ENCODE measurements at regions not wholly inside any gene's neighbourhood (a gene's known extent, or its start where the extent isn't known, plus 50 kb on each side); places are given as distances from the start of the nearest gene placed in this dataset.

DNA sequence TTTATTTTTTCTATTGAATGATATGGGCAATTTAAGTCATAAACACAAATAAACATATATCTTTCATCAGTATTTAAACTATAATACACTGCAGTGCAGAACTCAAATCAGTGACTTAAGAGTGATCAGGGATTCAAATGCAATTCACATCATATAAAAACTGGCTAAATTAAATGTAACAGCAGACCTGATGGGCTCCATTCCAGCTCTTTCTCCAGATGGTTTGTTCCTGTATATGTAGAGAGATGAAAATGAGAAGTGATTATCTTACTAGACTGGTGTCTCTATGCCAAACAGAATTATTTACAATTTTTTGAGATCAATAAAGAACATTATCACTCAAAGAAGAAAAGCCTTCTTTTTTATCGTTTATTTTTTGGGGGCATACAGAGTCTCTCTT is 568.8 kb upstream of the ADARB2 start:
- no peaks in the 10 kb centered on the region for H3K36me3 Mint-ChIP-seq (ENCODE audit: insufficient read depth)
- H3K27me3 Mint-ChIP-seq (ENCODE audit: low read depth) = peaks cover 7% of the 10 kb centered on the region
- DNase-seq (no peak), ATAC-seq (no peak)
- peaks cover 3% of the 10 kb centered on the region for H3K9me3 Mint-ChIP-seq
- no peak overlapping the region for H3K4me3 Mint-ChIP-seq
- H3K4me1 Mint-ChIP-seq (ENCODE audit: low read depth) = no peaks in the 10 kb centered on the region

- Mint-ChIP-seq H3K27me3 (ENCODE audit: low read depth) (peaks cover 5% of the 10 kb centered on the region), H3K36me3 (ENCODE audit: insufficient read depth) (no peaks in the 10 kb centered on the region), H3K4me1 (ENCODE audit: low read depth) (no peaks in the 10 kb centered on the region), H3K9me3 (peaks cover 3% of the 10 kb centered on the region), H3K4me3 (no peak overlapping the region)
- DNase-seq (no peak), ATAC-seq (no peak)
These were observed 565.8 kb upstream of the ADARB2 start for GRCh38 chr10:2303169-2303568.

- H3K9me3 Mint-ChIP-seq = peaks cover 3% of the 10 kb centered on the region
- no peaks in the 10 kb centered on the region for H3K4me1 Mint-ChIP-seq (ENCODE audit: low read depth)
- no peaks in the 10 kb centered on the region for H3K36me3 Mint-ChIP-seq (ENCODE audit: insufficient read depth)
- H3K4me3 Mint-ChIP-seq = no peak overlapping the region
- H3K27me3 Mint-ChIP-seq (ENCODE audit: low read depth) = peaks cover 5% of the 10 kb centered on the region
- ATAC-seq = no peak
- DNase-seq = no peak
These were observed 563.9 kb upstream of the ADARB2 start for GRCh38 chr10:2301227-2301626.

- H3K4me3 Mint-ChIP-seq = no peak overlapping the region
- H3K27me3 Mint-ChIP-seq (ENCODE audit: low read depth) = no peaks in the 10 kb centered on the region
- H3K36me3 Mint-ChIP-seq (ENCODE audit: insufficient read depth) = no peaks in the 10 kb centered on the region
- ATAC-seq (no peak), DNase-seq (no peak)
- peaks cover 3% of the 10 kb centered on the region for H3K9me3 Mint-ChIP-seq
- no peaks in the 10 kb centered on the region for H3K4me1 Mint-ChIP-seq (ENCODE audit: low read depth)
These were observed 562.9 kb upstream of the ADARB2 start for GRCh38 chr10:2300231-2300630.

DNA sequence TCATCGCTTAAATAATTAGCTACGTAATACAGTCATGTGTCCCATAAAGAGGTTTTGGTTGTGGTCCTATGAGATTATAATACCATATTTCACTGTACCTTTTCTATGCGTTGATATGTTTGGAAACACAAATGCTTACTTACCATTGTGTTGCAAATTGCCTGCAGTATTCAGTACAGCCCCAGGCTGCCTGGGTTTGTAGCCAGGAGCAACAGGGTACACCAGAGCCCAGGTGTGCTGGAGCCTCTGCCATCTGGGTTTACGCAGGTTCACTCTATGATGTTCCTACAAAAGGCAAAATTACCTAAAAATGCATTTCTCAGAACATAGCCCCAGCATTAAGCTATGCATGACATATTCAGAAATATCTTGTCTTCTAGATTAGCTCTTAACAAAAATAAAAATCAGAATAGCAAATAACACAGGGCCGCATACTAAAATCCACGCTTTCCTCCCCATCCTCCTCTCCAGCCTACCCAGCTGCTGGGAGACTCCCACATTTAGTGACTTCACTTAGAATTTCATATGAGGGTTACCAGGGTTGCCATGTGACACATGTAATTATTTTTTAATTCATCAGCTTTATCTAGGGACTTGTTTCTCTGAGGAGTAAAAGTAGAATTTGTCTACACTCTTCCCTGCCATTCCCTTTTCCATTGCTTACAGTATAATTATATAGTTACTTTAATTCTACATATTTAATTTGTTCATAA is 559.0 kb upstream of the ADARB2 start:
- no peaks in the 10 kb centered on the region for H3K27me3 Mint-ChIP-seq (ENCODE audit: low read depth)
- no peaks in the 10 kb centered on the region for H3K4me1 Mint-ChIP-seq (ENCODE audit: low read depth)
- no peak for DNase-seq
- ATAC-seq = no peak
- H3K9me3 Mint-ChIP-seq = no peaks in the 10 kb centered on the region
- no peak overlapping the region for H3K4me3 Mint-ChIP-seq
- no peaks in the 10 kb centered on the region for H3K36me3 Mint-ChIP-seq (ENCODE audit: insufficient read depth)

DNA sequence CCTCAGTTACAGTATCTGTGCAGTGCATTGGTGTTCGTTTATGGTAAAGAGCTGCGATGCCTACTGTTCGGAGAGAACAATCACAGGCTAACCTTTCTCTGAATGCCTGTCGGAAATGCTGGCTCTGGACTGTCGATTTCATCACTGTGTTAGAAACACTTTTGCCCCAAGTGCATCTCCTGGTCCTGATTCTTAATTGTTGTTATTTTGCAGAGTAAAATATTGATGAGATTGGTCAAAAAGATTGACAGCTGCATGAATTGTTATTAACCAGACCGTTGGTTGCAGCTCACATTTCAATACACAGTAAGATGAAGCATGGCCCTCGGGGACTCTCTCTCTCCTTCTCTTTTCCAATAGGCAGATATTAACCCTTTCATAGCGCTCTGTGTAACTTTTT is 557.4 kb upstream of the ADARB2 start:
- no peaks in the 10 kb centered on the region for H3K9me3 Mint-ChIP-seq
- no peak for DNase-seq
- peaks cover 4% of the 10 kb centered on the region for H3K27me3 Mint-ChIP-seq (ENCODE audit: low read depth)
- H3K4me1 Mint-ChIP-seq (ENCODE audit: low read depth) = no peaks in the 10 kb centered on the region
- H3K36me3 Mint-ChIP-seq (ENCODE audit: insufficient read depth) = no peaks in the 10 kb centered on the region
- no peak for ATAC-seq
- no peak overlapping the region for H3K4me3 Mint-ChIP-seq

- H3K9me3 Mint-ChIP-seq = no peaks in the 10 kb centered on the region
- DNase-seq (no peak), ATAC-seq (no peak)
- H3K36me3 Mint-ChIP-seq (ENCODE audit: insufficient read depth) = no peaks in the 10 kb centered on the region
- peaks cover 10% of the 10 kb centered on the region for H3K27me3 Mint-ChIP-seq (ENCODE audit: low read depth)
- H3K4me1 Mint-ChIP-seq (ENCODE audit: low read depth) = no peaks in the 10 kb centered on the region
- H3K4me3 Mint-ChIP-seq = no peak overlapping the region
These were observed 546.7 kb upstream of the ADARB2 start for GRCh38 chr10:2284071-2284470.

GRCh38 chr10:2282202-2282601 is 544.9 kb upstream of the ADARB2 start:
- DNase-seq (no peak), ATAC-seq (no peak)

GRCh38 chr10:2280713-2281300 is 543.5 kb upstream of the ADARB2 start:
- Mint-ChIP-seq H3K4me3 (no peak overlapping the region), H3K36me3 (ENCODE audit: insufficient read depth) (no peaks in the 10 kb centered on the region), H3K4me1 (ENCODE audit: low read depth) (no peaks in the 10 kb centered on the region), H3K9me3 (no peaks in the 10 kb centered on the region), H3K27me3 (ENCODE audit: low read depth) (no peaks in the 10 kb centered on the region)
- ATAC-seq (no peak), DNase-seq (no peak)

More at GRCh38 chr10:2282202-2282601, 544.9 kb upstream of the ADARB2 start:
- no peaks in the 10 kb centered on the region for H3K36me3 Mint-ChIP-seq (ENCODE audit: insufficient read depth)
- no peaks in the 10 kb centered on the region for H3K4me1 Mint-ChIP-seq (ENCODE audit: low read depth)
- H3K9me3 Mint-ChIP-seq = no peaks in the 10 kb centered on the region
- no peak overlapping the region for H3K4me3 Mint-ChIP-seq
- H3K27me3 Mint-ChIP-seq (ENCODE audit: low read depth) = peaks cover 2% of the 10 kb centered on the region

- H3K4me3 Mint-ChIP-seq = no peak overlapping the region
- H3K9me3 Mint-ChIP-seq = peaks cover 3% of the 10 kb centered on the region
- no peak for ATAC-seq
- H3K4me1 Mint-ChIP-seq (ENCODE audit: low read depth) = no peaks in the 10 kb centered on the region
- DNase-seq = no peak
- no peaks in the 10 kb centered on the region for H3K27me3 Mint-ChIP-seq (ENCODE audit: low read depth)
- no peaks in the 10 kb centered on the region for H3K36me3 Mint-ChIP-seq (ENCODE audit: insufficient read depth)
These were observed 542.4 kb upstream of the ADARB2 start for GRCh38 chr10:2279711-2280110.

DNA sequence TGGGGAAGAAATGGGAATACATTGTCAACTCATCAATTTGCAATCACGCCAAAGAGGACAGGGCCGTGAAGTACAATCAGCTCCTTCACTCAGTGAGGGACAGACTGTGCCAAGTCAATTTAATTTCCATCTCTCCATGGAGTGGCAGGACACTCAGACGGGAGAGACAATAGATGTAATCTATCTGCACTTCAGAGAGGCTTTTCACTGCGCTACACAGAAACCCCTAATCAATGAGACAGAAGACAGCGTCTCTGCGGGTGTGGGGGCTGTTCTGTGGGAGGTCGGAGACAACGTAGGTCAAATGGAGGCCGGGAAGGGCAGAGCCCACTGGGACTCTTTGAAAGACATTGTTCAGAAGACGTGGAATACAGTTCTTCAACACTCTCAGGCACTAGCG is 541.0 kb upstream of the ADARB2 start:
- ATAC-seq = no peak
- peaks cover 12% of the 10 kb centered on the region for H3K9me3 Mint-ChIP-seq
- no peaks in the 10 kb centered on the region for H3K4me1 Mint-ChIP-seq (ENCODE audit: low read depth)
- no peaks in the 10 kb centered on the region for H3K36me3 Mint-ChIP-seq (ENCODE audit: insufficient read depth)
- no peak for DNase-seq
- no peak overlapping the region for H3K4me3 Mint-ChIP-seq
- H3K27me3 Mint-ChIP-seq (ENCODE audit: low read depth) = no peaks in the 10 kb centered on the region

DNA sequence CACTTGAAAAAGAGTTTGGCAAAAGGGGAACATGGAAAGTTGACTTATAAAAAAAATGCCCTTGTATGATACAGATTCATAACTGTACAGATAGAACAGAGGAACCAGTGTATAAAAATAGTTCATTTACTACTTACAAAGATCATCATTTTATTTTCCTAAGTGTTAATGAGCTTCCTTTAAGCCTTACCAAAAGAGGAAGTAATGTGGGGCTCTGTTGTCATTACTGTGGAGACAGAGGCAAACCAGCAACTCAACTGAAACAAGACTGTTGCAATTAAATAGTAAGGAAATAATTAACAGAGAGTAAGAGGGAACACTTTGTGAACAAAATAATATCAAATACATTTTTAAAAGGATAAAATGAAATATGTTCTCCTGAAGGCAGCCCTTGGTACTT is 526.2 kb upstream of the ADARB2 start:
- Mint-ChIP-seq H3K4me3 (no peak overlapping the region), H3K27me3 (ENCODE audit: low read depth) (peaks cover 4% of the 10 kb centered on the region), H3K36me3 (ENCODE audit: insufficient read depth) (no peaks in the 10 kb centered on the region), H3K4me1 (ENCODE audit: low read depth) (no peaks in the 10 kb centered on the region), H3K9me3 (peaks cover 10% of the 10 kb centered on the region)
- no peak for DNase-seq
- ATAC-seq = no peak

- DNase-seq = no peak
- peaks cover 10% of the 10 kb centered on the region for H3K9me3 Mint-ChIP-seq
- H3K4me3 Mint-ChIP-seq = no peak overlapping the region
- H3K36me3 Mint-ChIP-seq (ENCODE audit: insufficient read depth) = no peaks in the 10 kb centered on the region
- H3K4me1 Mint-ChIP-seq (ENCODE audit: low read depth) = no peaks in the 10 kb centered on the region
- H3K27me3 Mint-ChIP-seq (ENCODE audit: low read depth) = peaks cover 4% of the 10 kb centered on the region
- no peak for ATAC-seq
These were observed 525.6 kb upstream of the ADARB2 start for GRCh38 chr10:2262878-2263277.

- peaks cover 4% of the 10 kb centered on the region for H3K27me3 Mint-ChIP-seq (ENCODE audit: low read depth)
- H3K4me3 Mint-ChIP-seq = no peak overlapping the region
- DNase-seq (no peak), ATAC-seq (no peak)
- H3K4me1 Mint-ChIP-seq (ENCODE audit: low read depth) = no peaks in the 10 kb centered on the region
- H3K36me3 Mint-ChIP-seq (ENCODE audit: insufficient read depth) = no peaks in the 10 kb centered on the region
- peaks cover 10% of the 10 kb centered on the region for H3K9me3 Mint-ChIP-seq
These were observed 525.0 kb upstream of the ADARB2 start for GRCh38 chr10:2262333-2262732.

DNA sequence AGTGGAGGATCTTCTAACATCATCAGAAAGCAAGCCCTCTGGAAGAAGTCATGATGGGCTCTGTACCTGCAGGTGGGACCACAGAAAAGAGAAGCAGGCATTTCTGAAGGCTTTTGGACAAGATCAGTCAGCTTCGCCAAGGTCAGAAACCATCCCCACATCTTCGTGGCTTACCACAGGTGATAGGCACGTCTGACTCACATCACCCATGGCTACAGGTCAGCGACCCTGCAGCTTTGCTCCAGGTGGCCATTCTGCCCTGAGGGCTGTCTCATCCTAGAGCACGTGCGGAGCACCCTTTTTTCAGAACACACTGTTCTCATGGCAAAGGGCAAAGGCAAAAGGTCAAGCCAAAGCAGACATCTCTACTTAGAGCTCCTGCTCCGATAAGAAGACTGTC is 518.9 kb upstream of the ADARB2 start:
- no peak for DNase-seq

More for the DNA sequence above, 518.9 kb upstream of the ADARB2 start:
- H3K4me3 Mint-ChIP-seq = no peak overlapping the region
- no peaks in the 10 kb centered on the region for H3K4me1 Mint-ChIP-seq (ENCODE audit: low read depth)
- H3K9me3 Mint-ChIP-seq = no peaks in the 10 kb centered on the region
- peaks cover 2% of the 10 kb centered on the region for H3K27me3 Mint-ChIP-seq (ENCODE audit: low read depth)
- no peak for ATAC-seq
- no peaks in the 10 kb centered on the region for H3K36me3 Mint-ChIP-seq (ENCODE audit: insufficient read depth)

All from activated T-cell treated with anti-CD3 and anti-CD28 coated beads, Interleukin-2, amount 50 U/mL, for 4 hours (primary cell).